HG02678 (cell line): ENCODE measurements at regions not wholly inside any gene's neighbourhood (a gene's known extent, or its start where the extent isn't known, plus 50 kb on each side); places are given as distances from the start of the nearest gene placed in this dataset.
"Not testable (repeated sequence)": the region's sequence is repeated elsewhere in the genome, so short reads cannot be mapped to it uniquely, and the experiment has no call there.

Experiments
- ATAC-seq: cut with Tn5 transposase; IDR thresholded peaks from one replicate; pipeline ENCODE4 v1.9.1; 2021; ENCODE audit warnings: mild to moderate bottlenecking, moderate library complexity; ENCODE audit not compliant: unreplicated experiment

DNA sequence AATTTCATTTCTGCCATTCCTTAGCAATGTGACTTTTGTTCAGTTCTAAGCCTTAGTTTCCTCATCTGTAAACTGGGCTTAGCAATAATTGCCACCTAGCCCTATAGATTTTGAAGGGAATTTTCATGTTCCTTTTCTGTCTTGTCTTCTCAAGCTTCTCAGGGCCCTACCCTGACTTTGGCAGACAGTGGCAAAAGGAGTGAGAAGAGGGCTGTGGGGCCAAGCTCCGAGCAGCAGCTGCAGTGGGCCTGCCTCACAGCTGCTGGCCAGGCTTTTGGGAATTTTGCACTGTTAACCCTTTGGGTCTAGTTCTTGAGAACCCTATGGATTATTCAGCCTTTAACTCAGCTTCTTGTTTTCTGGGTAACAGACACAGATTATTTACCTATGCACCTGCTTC, 67.6 kb upstream of the IGSF1 start:
- no peak for ATAC-seq

DNA sequence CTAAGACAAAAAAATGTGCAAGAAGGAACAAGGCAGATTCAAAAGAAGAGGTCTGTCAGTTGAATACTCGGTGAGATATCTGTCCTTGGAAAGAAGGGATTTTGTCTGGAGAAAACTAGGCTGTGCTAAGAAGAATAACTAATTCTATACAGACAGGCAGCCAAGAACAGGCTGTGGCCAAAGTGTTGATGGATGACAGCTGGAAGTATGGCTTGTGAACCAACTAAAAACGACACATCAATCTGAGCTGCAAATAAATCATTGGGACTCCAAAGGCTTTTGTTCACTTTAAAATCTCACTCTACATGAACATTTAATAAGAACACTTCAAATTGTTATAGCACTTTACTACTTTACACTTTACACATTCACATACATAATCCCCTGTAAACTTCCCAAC, 70.5 kb upstream of the IGSF1 start:
- ATAC-seq: no peak

DNA sequence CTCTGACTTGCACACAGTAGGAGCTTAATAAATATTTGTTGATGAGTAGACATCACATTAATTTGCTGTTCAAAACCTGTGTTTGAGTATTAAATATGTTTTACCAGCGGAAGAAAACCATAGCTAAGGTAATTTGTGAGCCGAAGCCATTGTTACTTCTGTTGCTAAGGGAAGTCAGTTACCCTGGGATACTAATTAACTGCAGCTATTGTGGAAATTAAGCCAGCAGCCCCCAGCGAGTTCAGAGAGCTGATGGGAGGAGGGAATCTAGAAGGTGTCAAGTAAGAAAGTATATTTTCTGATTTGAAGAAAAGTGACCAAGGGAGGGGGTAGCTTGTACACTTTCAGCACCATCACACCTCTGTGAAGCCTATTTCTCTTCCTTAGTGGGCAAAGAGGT, 76.7 kb upstream of the IGSF1 start:
- no peak for ATAC-seq

- no peak for ATAC-seq
These were observed 77.3 kb upstream of the IGSF1 start for GRCh38 chrX:131366407-131366806.

GRCh38 chrX:131388293-131388692, 99.2 kb upstream of the IGSF1 start:
- ATAC-seq: no peak

DNA sequence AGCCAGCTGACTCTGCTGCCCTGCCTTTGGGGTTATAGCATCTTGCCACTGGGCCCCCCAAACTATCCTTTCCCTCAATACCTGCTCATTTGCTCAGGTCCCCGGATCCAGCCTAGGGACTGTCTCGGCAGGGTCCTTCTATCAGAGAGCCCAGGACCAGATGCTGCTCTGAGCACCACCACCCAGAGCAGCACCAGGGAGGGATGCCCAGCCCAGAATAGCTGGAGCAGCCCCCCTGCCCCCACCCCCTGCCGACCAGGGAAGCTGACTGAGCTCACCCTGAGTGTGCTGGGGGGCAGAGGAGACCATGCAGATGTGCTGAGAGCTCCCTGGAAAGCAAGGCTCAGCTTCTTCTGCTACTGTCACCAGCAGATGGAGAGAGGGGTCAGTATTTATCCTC, 103.6 kb upstream of the IGSF1 start:
- no peak for ATAC-seq

DNA sequence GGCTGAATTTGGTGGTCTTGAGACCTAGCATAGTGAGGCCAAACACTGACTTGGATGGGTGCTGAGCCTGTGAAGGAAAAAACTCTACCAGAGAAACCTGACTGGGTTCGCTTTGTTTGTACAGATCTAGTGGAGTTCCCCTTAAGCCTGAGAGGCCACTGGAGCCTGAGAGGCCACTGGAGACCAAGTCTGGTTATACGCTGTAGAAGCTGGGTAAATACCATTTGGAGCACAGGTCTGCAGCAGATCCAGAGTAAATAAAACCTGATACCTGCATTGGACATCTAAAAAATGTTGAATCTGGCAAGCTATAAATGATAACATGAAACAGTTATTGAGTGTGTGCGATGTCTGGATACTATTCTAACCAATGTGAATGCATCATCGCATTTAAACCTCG, 104.3 kb upstream of the IGSF1 start:
- ATAC-seq: no peak

DNA sequence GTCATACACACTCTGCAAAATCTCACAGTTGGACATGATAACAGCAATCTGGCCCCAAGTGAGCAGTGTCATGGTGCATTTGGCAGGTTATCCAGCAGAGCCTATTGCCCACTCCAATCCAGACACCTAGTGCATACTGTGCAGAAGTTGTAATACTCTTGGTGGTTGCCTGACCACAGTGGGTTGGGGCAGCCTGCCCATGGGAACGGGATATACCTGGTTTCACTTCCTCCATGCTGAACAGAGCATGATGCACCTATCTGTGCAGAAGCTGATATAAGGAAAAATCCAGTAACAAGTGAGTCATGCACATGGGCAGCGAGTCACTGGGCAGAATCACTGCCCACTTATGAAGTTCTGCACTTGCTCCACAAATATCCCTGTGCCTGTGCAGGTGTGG, 105.3 kb upstream of the IGSF1 start:
- ATAC-seq: no peak

- ATAC-seq: no peak
These were observed 108.8 kb upstream of the IGSF1 start for GRCh38 chrX:131397891-131398290.

DNA sequence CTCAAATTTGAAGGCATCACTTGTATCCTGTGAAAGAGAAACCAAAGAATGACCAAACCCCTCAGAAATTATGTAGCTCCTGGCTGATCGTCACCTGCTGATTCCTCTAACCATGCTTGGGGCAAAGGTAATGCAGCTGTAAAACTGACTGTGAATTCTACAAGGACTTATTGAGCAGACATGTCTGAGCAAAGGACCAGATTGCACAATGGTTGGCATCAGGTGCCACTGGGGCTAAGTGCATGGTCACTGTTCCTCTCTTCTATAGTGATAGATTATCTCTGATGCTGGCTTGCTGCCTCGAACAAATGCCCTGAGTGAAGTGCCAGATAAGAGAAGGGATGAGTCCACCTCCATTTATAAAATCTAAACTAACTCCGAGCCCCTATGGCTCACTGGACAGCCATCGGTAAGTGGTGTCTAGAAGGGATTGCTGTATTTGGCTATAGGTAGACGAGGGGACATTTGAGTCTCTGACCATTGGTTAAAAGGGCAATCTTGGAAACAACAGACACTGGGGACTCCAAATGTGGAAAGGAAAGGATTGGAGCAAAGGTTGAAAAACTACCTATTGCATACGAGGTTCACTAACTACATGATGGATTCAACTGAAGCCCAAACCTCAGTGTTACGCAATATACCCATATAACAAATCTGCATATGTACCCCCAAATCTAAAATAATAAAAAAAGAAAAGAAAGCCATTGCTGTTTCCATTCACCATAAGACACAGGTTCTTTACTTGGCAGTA, 110.7 kb upstream of the IGSF1 start:
- ATAC-seq: no peak

GRCh38 chrX:131402124-131402811, 113.2 kb upstream of the IGSF1 start:
- ATAC-seq: no peak

- peak; percentile 51 for ATAC-seq
These were observed 116.4 kb upstream of the IGSF1 start for GRCh38 chrX:131405497-131405896.

GRCh38 chrX:131424895-131425294, 119.0 kb upstream of the OR13H1 start:
- no peak for ATAC-seq

- not testable (repeated sequence) for ATAC-seq
These were observed 113.4 kb upstream of the OR13H1 start for GRCh38 chrX:131430465-131430864.

GRCh38 chrX:131441033-131441432, 102.8 kb upstream of the OR13H1 start:
- no peak for ATAC-seq

DNA sequence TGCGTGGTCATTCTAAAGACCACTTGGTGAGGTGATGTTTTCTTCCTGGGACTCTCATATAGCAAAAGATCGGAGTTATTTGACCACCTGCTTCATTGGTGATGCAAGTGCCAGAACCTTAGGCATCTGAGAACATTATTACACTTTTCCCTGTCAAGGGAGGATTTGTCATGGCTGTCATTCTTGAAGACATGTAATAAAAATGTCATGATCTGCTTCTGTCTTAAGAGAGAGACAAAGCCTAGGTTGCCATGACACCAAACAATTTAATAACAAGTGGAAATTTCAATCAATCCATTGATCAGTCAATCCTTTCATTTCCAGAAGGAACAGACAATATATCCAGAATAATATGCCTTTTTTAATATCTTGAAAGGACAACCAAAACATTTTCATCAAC, 97.9 kb upstream of the OR13H1 start:
- no peak for ATAC-seq

- not testable (repeated sequence) for ATAC-seq
These were observed 82.0 kb upstream of the OR13H1 start for GRCh38 chrX:131461855-131462254.

DNA sequence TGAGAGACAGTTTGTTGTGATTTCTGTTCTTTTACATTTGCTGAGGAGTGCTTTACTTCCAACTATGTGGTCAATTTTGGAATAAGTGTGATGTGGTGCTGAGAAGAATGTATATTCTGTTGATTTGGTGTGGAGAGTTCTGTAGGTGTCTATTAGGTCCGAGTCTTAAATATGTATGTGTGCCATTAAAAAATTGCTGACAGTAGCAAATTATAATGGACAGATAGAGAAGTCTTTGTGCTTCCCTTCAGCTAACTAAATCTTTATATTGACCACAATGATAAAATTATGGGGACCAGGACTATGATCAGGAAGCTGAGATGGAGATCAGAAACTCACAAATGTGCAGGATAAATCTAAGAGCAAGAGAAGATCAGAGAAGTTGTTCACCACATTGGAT, 70.1 kb upstream of the OR13H1 start:
- ATAC-seq: not testable (repeated sequence)

- no peak for ATAC-seq
These were observed 66.4 kb upstream of the OR13H1 start for GRCh38 chrX:131477498-131477897.
